Natural killer cell (primary cell): ENCODE measurements at regions not wholly inside any gene's neighbourhood (a gene's known extent, or its start where the extent isn't known, plus 50 kb on each side); places are given as distances from the start of the nearest gene placed in this dataset.

ENCODE experiments used
- ATAC-seq, 3 donors: fragments of 150-1000 bp in 2 of 3; fragments of 200-7000 bp in 1 of 3; cut with Tn5 transposase; 1 replicate in 1 of 3; 2 replicates in 2 of 3; pipeline ENCODE4 v1.10.0; 2021; ENCODE audit warnings: mild to moderate bottlenecking in 2 of 3, moderate library complexity in 2 of 3
- DNase-seq, 2 donors: peaks; one replicate each; pipeline versions ENCODE4 v3.0.0 to v3.0.0-alpha.2; 2013 to 2021; ENCODE audit warnings: mixed read lengths in 1 of 2
- H3K27ac ChIP-seq: one replicate; pipeline ENCODE4 v1.5.1; 2013; ENCODE audit warnings: mild to moderate bottlenecking, low read length
- H3K27me3 ChIP-seq: one replicate; pipeline ENCODE4 v1.6.1; 2013; ENCODE audit warnings: low read length; ENCODE audit not compliant: control insufficient read depth, insufficient read depth
- H3K36me3 ChIP-seq: one replicate; pipeline ENCODE4 v1.6.1; 2013; ENCODE audit warnings: low read length; ENCODE audit not compliant: control insufficient read depth, insufficient read depth
- H3K4me1 ChIP-seq: one replicate; pipeline ENCODE4 v1.6.1; 2013; ENCODE audit warnings: low read length; ENCODE audit not compliant: control insufficient read depth, insufficient read depth
- H3K4me3 ChIP-seq: one replicate; pipeline ENCODE4 v1.5.1; 2013; ENCODE audit warnings: low read length
- H3K9me3 ChIP-seq: one replicate; pipeline ENCODE4 v1.6.1; 2013; ENCODE audit warnings: low read length; ENCODE audit not compliant: control insufficient read depth, insufficient read depth
- H3K27ac Mint-ChIP-seq, 2 donors: one replicate each; pipeline ENCODE4 v1.8.0; 2022; ENCODE audit warnings: mild to moderate bottlenecking in 2 of 2, mixed read lengths in 2 of 2, moderate library complexity in 1 of 2
- H3K27me3 Mint-ChIP-seq, 2 donors: one replicate each; pipeline ENCODE4 v1.8.0; 2022; ENCODE audit warnings: low read depth in 2 of 2, mixed read lengths in 2 of 2
- H3K36me3 Mint-ChIP-seq: one replicate; pipeline ENCODE4 v1.8.0; 2022; ENCODE audit warnings: mixed read lengths
- H3K4me1 Mint-ChIP-seq, 2 donors: one replicate each; pipeline ENCODE4 v1.8.0; 2022; ENCODE audit warnings: mixed read lengths in 2 of 2
- H3K4me3 Mint-ChIP-seq: one replicate; pipeline ENCODE4 v1.8.0; 2022; ENCODE audit warnings: mild to moderate bottlenecking, moderate library complexity, mixed read lengths
- H3K9me3 Mint-ChIP-seq, 2 donors: one replicate each; pipeline ENCODE4 v1.8.0; 2022; ENCODE audit warnings: mixed read lengths in 2 of 2
- WGBS: methylation state at CpG from one replicate; pipeline ENCODE4 v1.1.7; 2013; ENCODE audit warnings: missing lambda C conversion rate; ENCODE audit not compliant: insufficient coverage; 5-methylcytosine and 5-hydroxymethylcytosine counted together
- intact Hi-C: fragments of 100-400 bp; cut with micrococcal nuclease; formaldehyde crosslinking; loops from one replicate; pipeline ENCODE4 v1.14.2; 2022
- TF ChIP-seq, protein P1 (sequence below): fragments of 200-600 bp; IDR thresholded peaks from one replicate; pipeline ENCODE4 v1.8.0; 2022; ENCODE audit warnings: antibody characterized with exemption

DNA sequence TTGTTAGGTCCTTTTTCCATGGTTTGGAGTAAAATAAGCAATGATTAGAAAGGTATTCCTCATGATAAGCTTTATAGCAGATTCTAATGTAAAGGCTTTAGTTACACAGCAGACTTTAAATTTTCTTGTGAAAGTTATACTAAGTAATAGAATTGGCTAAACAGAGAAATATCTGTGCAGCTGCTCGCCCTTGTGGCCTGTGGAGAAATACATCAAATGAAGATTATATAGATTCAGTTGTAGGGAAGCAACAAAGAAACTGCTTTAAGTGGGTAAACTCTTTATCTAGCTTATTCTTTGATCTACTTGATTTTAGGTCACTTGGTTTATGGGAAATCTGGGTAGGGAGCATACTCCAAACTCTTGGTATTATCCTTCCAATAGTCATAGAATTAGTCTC is 1269.7 kb upstream of the SPRY2 start:
- TF ChIP-seq, protein P1, sequence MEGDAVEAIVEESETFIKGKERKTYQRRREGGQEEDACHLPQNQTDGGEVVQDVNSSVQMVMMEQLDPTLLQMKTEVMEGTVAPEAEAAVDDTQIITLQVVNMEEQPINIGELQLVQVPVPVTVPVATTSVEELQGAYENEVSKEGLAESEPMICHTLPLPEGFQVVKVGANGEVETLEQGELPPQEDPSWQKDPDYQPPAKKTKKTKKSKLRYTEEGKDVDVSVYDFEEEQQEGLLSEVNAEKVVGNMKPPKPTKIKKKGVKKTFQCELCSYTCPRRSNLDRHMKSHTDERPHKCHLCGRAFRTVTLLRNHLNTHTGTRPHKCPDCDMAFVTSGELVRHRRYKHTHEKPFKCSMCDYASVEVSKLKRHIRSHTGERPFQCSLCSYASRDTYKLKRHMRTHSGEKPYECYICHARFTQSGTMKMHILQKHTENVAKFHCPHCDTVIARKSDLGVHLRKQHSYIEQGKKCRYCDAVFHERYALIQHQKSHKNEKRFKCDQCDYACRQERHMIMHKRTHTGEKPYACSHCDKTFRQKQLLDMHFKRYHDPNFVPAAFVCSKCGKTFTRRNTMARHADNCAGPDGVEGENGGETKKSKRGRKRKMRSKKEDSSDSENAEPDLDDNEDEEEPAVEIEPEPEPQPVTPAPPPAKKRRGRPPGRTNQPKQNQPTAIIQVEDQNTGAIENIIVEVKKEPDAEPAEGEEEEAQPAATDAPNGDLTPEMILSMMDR: no peak
- Histone ChIP-seq H3K27ac (no peak overlapping the region), H3K4me1 (no peaks in the 10 kb centered on the region), H3K36me3 (no peaks in the 10 kb centered on the region), H3K9me3 (no peaks in the 10 kb centered on the region), H3K27me3 (no peaks in the 10 kb centered on the region), H3K4me3 (no peak overlapping the region)
- no peak overlapping the region for H3K27ac Mint-ChIP-seq
- H3K36me3 Mint-ChIP-seq: peaks cover 8% of the 10 kb centered on the region
- H3K4me1 Mint-ChIP-seq: no peaks in the 10 kb centered on the region
- no peak for DNase-seq
- 54% methylated on average over 1 of the region's 1 CpG for WGBS
- H3K4me3 Mint-ChIP-seq: no peak overlapping the region
- peaks cover 6 to 11% of the 10 kb centered on the region in 2 donors for H3K9me3 Mint-ChIP-seq
- intact Hi-C loops: no loop called here
- H3K27me3 Mint-ChIP-seq: no peaks in the 10 kb centered on the region
- ATAC-seq: no peak

DNA sequence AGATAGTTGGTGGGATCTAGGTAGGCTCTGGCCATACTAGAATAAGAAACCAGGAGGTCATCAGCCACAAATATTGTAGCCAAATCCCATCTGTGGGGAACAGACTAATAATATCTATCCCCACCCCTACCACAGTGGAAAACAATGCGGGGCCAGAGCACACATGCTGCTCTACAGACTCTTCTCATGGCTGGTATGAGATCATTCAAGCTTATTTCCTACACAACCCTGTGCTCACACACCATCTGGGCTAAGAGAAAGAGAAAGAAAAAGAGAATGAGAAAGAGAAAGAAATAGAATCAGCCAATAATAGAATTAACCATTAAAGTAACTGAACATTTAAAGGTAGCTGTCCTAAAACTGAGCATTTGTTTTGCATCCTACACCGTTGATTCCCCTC is 1268.4 kb upstream of the SPRY2 start:
- H3K27ac Mint-ChIP-seq: no peak overlapping the region
- Histone ChIP-seq H3K27ac (no peak overlapping the region), H3K36me3 (no peaks in the 10 kb centered on the region), H3K4me3 (no peak overlapping the region), H3K27me3 (no peaks in the 10 kb centered on the region), H3K4me1 (no peaks in the 10 kb centered on the region), H3K9me3 (no peaks in the 10 kb centered on the region)
- intact Hi-C loops: no loop called here
- no peaks in the 10 kb centered on the region for H3K4me1 Mint-ChIP-seq
- H3K27me3 Mint-ChIP-seq: no peaks in the 10 kb centered on the region
- TF ChIP-seq, protein P1: no peak
- ATAC-seq (no peak), DNase-seq (no peak)
- H3K36me3 Mint-ChIP-seq: peaks cover 1% of the 10 kb centered on the region
- no peak overlapping the region for H3K4me3 Mint-ChIP-seq
- 70% methylated on average over 1 of the region's 2 CpGs for WGBS
- peaks cover 2 to 10% of the 10 kb centered on the region in 2 donors for H3K9me3 Mint-ChIP-seq

DNA sequence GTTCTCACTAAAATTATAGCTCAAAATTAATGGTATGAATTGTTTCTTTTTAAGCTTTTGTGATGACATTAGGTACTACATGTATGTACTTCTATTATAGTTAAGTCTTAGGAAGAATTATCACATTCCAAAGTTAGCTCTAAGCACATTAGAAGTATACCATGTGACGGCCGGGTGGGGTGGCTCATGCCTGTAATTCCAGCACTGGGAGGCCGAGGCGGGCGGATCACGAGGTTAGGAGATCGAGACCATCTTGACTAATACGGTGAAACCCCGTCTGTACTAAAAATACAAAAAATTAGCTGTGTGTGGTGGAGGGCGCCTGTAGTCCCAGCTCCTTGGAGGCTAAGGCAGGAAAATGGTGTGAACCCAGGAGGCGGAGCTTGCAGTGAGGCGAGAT is 1265.1 kb upstream of the SPRY2 start:
- 96% methylated on average over 12 of the region's 12 CpGs for WGBS

DNA sequence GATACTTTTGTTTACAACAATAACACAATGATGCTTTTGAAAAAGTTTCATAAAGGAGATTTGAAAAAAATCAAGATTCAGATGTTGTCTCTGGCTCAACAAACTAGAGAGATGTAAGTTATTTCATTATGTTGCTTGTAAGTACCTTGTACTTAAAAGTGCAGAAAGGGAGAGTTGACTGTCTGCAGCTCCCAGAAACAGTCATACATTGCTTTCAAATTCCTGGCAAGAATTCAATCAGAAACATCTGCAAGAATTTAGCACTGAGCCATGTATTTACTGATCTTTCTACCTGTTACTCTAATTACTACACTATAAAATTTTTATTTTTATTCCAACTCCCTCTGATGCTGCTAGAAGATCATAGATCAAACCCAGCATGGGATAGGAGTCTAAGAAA is 1261.3 kb upstream of the SPRY2 start:
- Histone ChIP-seq H3K27me3 (no peaks in the 10 kb centered on the region), H3K4me1 (no peaks in the 10 kb centered on the region), H3K4me3 (no peak overlapping the region), H3K27ac (no peak overlapping the region), H3K9me3 (no peaks in the 10 kb centered on the region), H3K36me3 (no peaks in the 10 kb centered on the region)
- H3K4me3 Mint-ChIP-seq: no peak overlapping the region
- H3K9me3 Mint-ChIP-seq: peaks cover 0 to 7% of the 10 kb centered on the region in 2 donors
- DNase-seq (no peak), ATAC-seq (no peak)
- H3K36me3 Mint-ChIP-seq: no peaks in the 10 kb centered on the region
- intact Hi-C loops: no loop called here
- TF ChIP-seq, protein P1: no peak
- H3K4me1 Mint-ChIP-seq: no peaks in the 10 kb centered on the region
- H3K27me3 Mint-ChIP-seq: no peaks in the 10 kb centered on the region
- H3K27ac Mint-ChIP-seq: no peak overlapping the region

More for the DNA sequence above, 1265.1 kb upstream of the SPRY2 start:
- Histone ChIP-seq H3K4me3 (no peak overlapping the region), H3K27ac (no peak overlapping the region), H3K4me1 (no peaks in the 10 kb centered on the region), H3K9me3 (no peaks in the 10 kb centered on the region), H3K36me3 (no peaks in the 10 kb centered on the region), H3K27me3 (no peaks in the 10 kb centered on the region)
- intact Hi-C loops: no loop called here
- H3K36me3 Mint-ChIP-seq: no peaks in the 10 kb centered on the region
- no peak overlapping the region for H3K27ac Mint-ChIP-seq
- peaks cover 3 to 4% of the 10 kb centered on the region in 2 donors for H3K9me3 Mint-ChIP-seq
- H3K4me3 Mint-ChIP-seq: no peak overlapping the region
- ATAC-seq (no peak), DNase-seq (no peak)
- no peaks in the 10 kb centered on the region for H3K4me1 Mint-ChIP-seq
- TF ChIP-seq, protein P1: no peak
- no peaks in the 10 kb centered on the region for H3K27me3 Mint-ChIP-seq
